CD14-positive monocyte (primary cell): ENCODE measurements at regions not wholly inside any gene's neighbourhood (a gene's known extent, or its start where the extent isn't known, plus 50 kb on each side); places are given as distances from the start of the nearest gene placed in this dataset.

ENCODE experiments used
- DNase-seq, 3 donors: peaks; one replicate each; pipeline ENCODE4 v3.0.0-alpha.2; 2011 to 2022
- H2AFZ ChIP-seq: 2 replicates; pipeline ENCODE4 v1.6.0; 2012; ENCODE audit warnings: mild to moderate bottlenecking, low read depth, low read length, inconsistent platforms; ENCODE audit not compliant: insufficient read depth, poor library complexity, severe bottlenecking
- H3K27ac ChIP-seq, 2 donors: 1 replicate in 1 of 2; 2 replicates in 1 of 2; pipeline ENCODE4 v1.5.1; 2012 to 2013; ENCODE audit warnings: low read length in 2 of 2, control low read depth in 1 of 2, inconsistent platforms in 1 of 2, low read depth in 1 of 2, mild to moderate bottlenecking in 1 of 2
- H3K27me3 ChIP-seq, 2 donors: one replicate each; pipeline versions ENCODE4 v1.6.0 to v1.6.1; 2011 to 2013; ENCODE audit warnings: low read length in 2 of 2; ENCODE audit not compliant: control insufficient read depth in 2 of 2, insufficient read depth in 2 of 2
- H3K36me3 ChIP-seq, 2 donors: replicated peaks in 1 of 2; 1 replicate in 1 of 2; 2 replicates in 1 of 2; pipeline versions ENCODE4 v1.5.1 to v1.6.1; 2012 to 2013; ENCODE audit warnings: low read length in 2 of 2, control low read depth in 1 of 2, inconsistent platforms in 1 of 2, mild to moderate bottlenecking in 1 of 2; ENCODE audit not compliant: insufficient read depth in 2 of 2, control insufficient read depth in 1 of 2
- H3K4me1 ChIP-seq, 2 donors: 1 replicate in 1 of 2; 2 replicates in 1 of 2; pipeline versions ENCODE4 v1.5.1 to v1.6.1; 2012 to 2013; ENCODE audit warnings: low read length in 2 of 2, control low read depth in 1 of 2, inconsistent platforms in 1 of 2, mild to moderate bottlenecking in 1 of 2, moderate library complexity in 1 of 2; ENCODE audit not compliant: insufficient read depth in 2 of 2, control insufficient read depth in 1 of 2
- H3K4me2 ChIP-seq: replicated peaks from 2 replicates; pipeline ENCODE3; 2012; ENCODE audit warnings: low read length, moderate library complexity, mild to moderate bottlenecking; ENCODE audit not compliant: poor library complexity, severe bottlenecking; ENCODE audit errors: extremely low read depth
- H3K4me3 ChIP-seq, 3 experiments: fragments of 200-600 bp in 1 of 3; sonication (generic) in 1 of 3; replicated peaks in 1 of 3; 1 replicate in 2 of 3; 2 replicates in 1 of 3; pipeline ENCODE4 v1.5.1; 2011 to 2013; ENCODE audit warnings: low read length in 3 of 3, mild to moderate bottlenecking in 3 of 3, control low read depth in 2 of 3, low read depth in 2 of 3, inconsistent platforms in 1 of 3, moderate library complexity in 1 of 3
- H3K79me2 ChIP-seq: 2 replicates; pipeline ENCODE4 v1.6.0; 2012; ENCODE audit warnings: mild to moderate bottlenecking, control low read depth, inconsistent platforms, low read length, moderate library complexity; ENCODE audit not compliant: insufficient read depth
- H3K9ac ChIP-seq: 2 replicates; pipeline ENCODE4 v1.6.0; 2017; ENCODE audit warnings: low read length, mild to moderate bottlenecking; ENCODE audit not compliant: insufficient read depth, poor library complexity, severe bottlenecking
- H3K9me3 ChIP-seq, 2 donors: replicated peaks in 1 of 2; 1 replicate in 1 of 2; 2 replicates in 1 of 2; pipeline versions ENCODE4 v1.5.1 to v1.6.1; 2012 to 2013; ENCODE audit warnings: low read length in 2 of 2, control low read depth in 1 of 2; ENCODE audit not compliant: control insufficient read depth in 1 of 2, insufficient read depth in 1 of 2
- H4K20me1 ChIP-seq: 2 replicates; pipeline ENCODE4 v1.6.0; 2012; ENCODE audit warnings: mild to moderate bottlenecking, low read length, control low read depth, moderate library complexity; ENCODE audit not compliant: insufficient read depth
- H3K27ac Mint-ChIP-seq, 7 donors: one replicate each; pipeline ENCODE4 v1.8.0; 2020; ENCODE audit warnings: mild to moderate bottlenecking in 7 of 7, mixed read lengths in 7 of 7, moderate library complexity in 6 of 7, inconsistent platforms in 2 of 7
- H3K27me3 Mint-ChIP-seq, 3 donors: one replicate each; pipeline ENCODE4 v1.8.0; 2021 to 2022; ENCODE audit warnings: low read depth in 3 of 3, mild to moderate bottlenecking in 3 of 3, mixed read lengths in 3 of 3, moderate library complexity in 3 of 3, inconsistent platforms in 1 of 3
- H3K36me3 Mint-ChIP-seq, 2 donors: one replicate each; pipeline ENCODE4 v1.8.0; 2020; ENCODE audit warnings: mixed read lengths in 2 of 2, inconsistent platforms in 1 of 2, mild to moderate bottlenecking in 1 of 2
- H3K4me1 Mint-ChIP-seq: one replicate; pipeline ENCODE4 v1.8.0; 2020; ENCODE audit warnings: mild to moderate bottlenecking, mixed read lengths
- H3K4me3 Mint-ChIP-seq, 2 donors: one replicate each; pipeline ENCODE4 v1.8.0; 2020; ENCODE audit warnings: mild to moderate bottlenecking in 2 of 2, mixed read lengths in 2 of 2, moderate library complexity in 1 of 2
- H3K9me3 Mint-ChIP-seq, 7 donors: one replicate each; pipeline ENCODE4 v1.8.0; 2020 to 2022; ENCODE audit warnings: mixed read lengths in 7 of 7, mild to moderate bottlenecking in 6 of 7, moderate library complexity in 6 of 7, inconsistent platforms in 2 of 7
- CTCF ChIP-seq: fragments of 200-600 bp; IDR thresholded peaks from one replicate; pipeline ENCODE4 v1.8.0; 2022; ENCODE audit warnings: antibody characterized with exemption, mild to moderate bottlenecking
- WGBS: methylation state at CpG from one replicate; pipeline ENCODE4 v1.1.5; 2013; ENCODE audit warnings: missing lambda C conversion rate; ENCODE audit not compliant: insufficient coverage; 5-methylcytosine and 5-hydroxymethylcytosine counted together
- intact Hi-C, 2 donors: fragments of 100-400 bp; cut with micrococcal nuclease; formaldehyde crosslinking; loops; one replicate each; pipeline versions ENCODE4 v1.15.0 to v1.15.1; 2023

DNA sequence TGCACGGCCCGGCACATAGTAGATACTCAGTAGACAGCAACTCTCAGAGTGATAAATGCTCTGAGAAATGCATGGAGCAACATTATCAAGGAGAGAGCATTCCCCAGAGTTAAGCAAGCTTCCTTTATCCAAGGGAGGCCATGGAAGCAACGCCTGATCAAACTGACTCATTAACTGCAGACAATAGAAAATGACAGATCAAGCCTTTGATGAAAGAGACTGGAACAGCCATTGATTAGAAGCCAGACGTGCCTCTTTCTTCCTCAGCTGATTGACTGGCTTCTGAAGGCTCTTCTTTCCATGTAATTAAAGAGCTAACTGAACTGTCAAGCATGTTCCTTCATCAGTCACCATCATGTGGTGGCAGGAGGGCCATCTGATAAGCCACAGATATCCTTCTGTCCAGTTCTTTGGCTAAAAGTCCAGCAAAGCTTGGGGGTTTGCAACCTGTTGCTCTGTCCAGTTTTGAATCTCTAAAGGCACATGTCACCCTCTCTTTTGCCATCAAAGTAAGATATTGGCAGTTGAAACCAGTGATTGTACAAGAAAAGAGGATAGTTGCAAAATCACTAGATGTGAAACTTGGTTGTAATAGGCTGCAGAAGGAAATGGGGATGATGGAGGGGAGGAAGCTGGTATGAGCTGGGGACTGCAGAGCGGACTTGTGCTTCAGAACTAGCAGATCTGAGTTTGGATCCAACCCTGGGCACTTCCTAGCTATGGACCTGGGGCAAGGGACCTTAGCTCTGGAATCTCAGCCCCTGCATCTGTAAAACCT is 188.0 kb downstream of the HAPSTR1 start:
- no peaks in the 10 kb centered on the region for H3K36me3 Mint-ChIP-seq
- Histone ChIP-seq H3K4me2 (peak overlapping the region; percentile 0), H3K27ac (no peak overlapping the region), H3K4me3 (no peak overlapping the region), H3K27me3 (no peaks in the 10 kb centered on the region), H2AFZ (peak overlapping the region; percentile 30), H3K9ac (no peak overlapping the region), H3K4me1 (peaks cover 21 to 29% of the 10 kb centered on the region in 2 donors), H4K20me1 (no peaks in the 10 kb centered on the region), H3K79me2 (no peaks in the 10 kb centered on the region), H3K9me3 (no peaks in the 10 kb centered on the region), H3K36me3 (no peaks in the 10 kb centered on the region)
- peaks cover 0 to 8% (median 0%) of the 10 kb centered on the region in 7 donors for H3K9me3 Mint-ChIP-seq
- peak overlapping the region; percentile 16 to 86 (median 51) for H3K27ac Mint-ChIP-seq
- intact Hi-C loops, result no loop called here
- WGBS, result 73% methylated on average over 3 of the region's 5 CpGs
- H3K4me1 Mint-ChIP-seq, result peaks cover 52% of the 10 kb centered on the region
- peak overlapping the region in 1 of 2 donors; percentile 28 for H3K4me3 Mint-ChIP-seq
- DNase-seq, result peak; percentile 19 to 55 (median 55)
- H3K27me3 Mint-ChIP-seq, result peaks cover 6 to 15% (median 7%) of the 10 kb centered on the region in 3 donors
- TF ChIP-seq CTCF, result no peak

- WGBS, result no CpG with 5 or more reads among the region's 3 CpGs
- H3K4me1 Mint-ChIP-seq, result peaks cover 56% of the 10 kb centered on the region
Measured at GRCh38 chr16:9280069-9280466, 188.6 kb downstream of the HAPSTR1 start.

More at GRCh38 chr16:9280069-9280466, 188.6 kb downstream of the HAPSTR1 start:
- Histone ChIP-seq H3K4me3 (no peak overlapping the region), H2AFZ (no peak overlapping the region), H4K20me1 (no peaks in the 10 kb centered on the region), H3K9ac (no peak overlapping the region), H3K27ac (no peak overlapping the region), H3K27me3 (no peaks in the 10 kb centered on the region), H3K4me1 (peaks cover 21 to 29% of the 10 kb centered on the region in 2 donors), H3K9me3 (no peaks in the 10 kb centered on the region), H3K4me2 (no peak overlapping the region), H3K36me3 (no peaks in the 10 kb centered on the region), H3K79me2 (no peaks in the 10 kb centered on the region)
- H3K27me3 Mint-ChIP-seq, result peaks cover 6 to 15% (median 7%) of the 10 kb centered on the region in 3 donors
- DNase-seq, result no peak
- no peaks in the 10 kb centered on the region for H3K36me3 Mint-ChIP-seq
- TF ChIP-seq CTCF, result no peak
- H3K27ac Mint-ChIP-seq, result peak overlapping the region in 3 of 7 donors; percentile 51 to 82 (median 67)
- intact Hi-C loops, result no loop called here
- H3K9me3 Mint-ChIP-seq, result peaks cover 0 to 8% (median 0%) of the 10 kb centered on the region in 7 donors
- peak overlapping the region in 1 of 2 donors; percentile 28 for H3K4me3 Mint-ChIP-seq
